GM23338 (cell line): ENCODE measurements at regions not wholly inside any gene's neighbourhood (a gene's known extent, or its start where the extent isn't known, plus 50 kb on each side); places are given as distances from the start of the nearest gene placed in this dataset.
"Not testable (repeated sequence)": the region's sequence is repeated elsewhere in the genome, so short reads cannot be mapped to it uniquely, and the experiment has no call there.

ENCODE experiments used
- ATAC-seq: fragments of 200-7000 bp; cut with Tn5 transposase; 3 replicates; pipeline ENCODE4 v1.9.1; 2020
- DNase-seq: peaks from one replicate; pipeline ENCODE4 v3.0.0-alpha.2; 2015; ENCODE audit warnings: low spot score
- H2AFZ ChIP-seq: fragments of 200-600 bp; sonication (generic); 2 replicates; pipeline ENCODE4 v1.8.0; 2016; ENCODE audit warnings: antibody characterized with exemption, mild to moderate bottlenecking, moderate library complexity
- H3F3A ChIP-seq: fragments of 200-600 bp; sonication (generic); replicated peaks from 2 replicates; pipeline ENCODE4 v1.8.0; 2017; ENCODE audit warnings: antibody characterized with exemption, mixed run types, low read depth
- H3K27ac ChIP-seq: fragments of 200-600 bp; sonication (generic); 2 replicates; pipeline ENCODE4 v1.6.1; 2016; ENCODE audit warnings: low read depth
- H3K27me3 ChIP-seq: fragments of 200-600 bp; sonication (generic); 2 replicates; pipeline ENCODE4 v1.8.0; 2016; ENCODE audit warnings: mild to moderate bottlenecking, mixed run types, moderate library complexity; ENCODE audit not compliant: insufficient read depth
- H3K36me3 ChIP-seq: fragments of 200-600 bp; sonication (generic); 2 replicates; pipeline ENCODE4 v1.8.0; 2016; ENCODE audit warnings: mild to moderate bottlenecking; ENCODE audit not compliant: insufficient read depth
- H3K4me1 ChIP-seq: fragments of 200-600 bp; sonication (generic); 2 replicates; pipeline ENCODE4 v1.8.0; 2016; ENCODE audit warnings: mild to moderate bottlenecking, moderate library complexity; ENCODE audit not compliant: insufficient read depth
- H3K4me2 ChIP-seq: fragments of 200-600 bp; sonication (generic); 2 replicates; pipeline ENCODE4 v1.7.1; 2017; ENCODE audit warnings: mixed run types
- H3K4me3 ChIP-seq: fragments of 200-600 bp; sonication (generic); 2 replicates; pipeline ENCODE4 v1.6.1; 2016; ENCODE audit warnings: mixed run types
- H3K79me2 ChIP-seq: fragments of 200-600 bp; sonication (generic); replicated peaks from 2 replicates; pipeline ENCODE4 v1.8.0; 2017; ENCODE audit warnings: mild to moderate bottlenecking; ENCODE audit not compliant: insufficient read depth
- H3K9me2 ChIP-seq: fragments of 200-600 bp; sonication (generic); 2 replicates; pipeline ENCODE4 v1.8.0; 2017; ENCODE audit not compliant: insufficient read depth
- H4K20me1 ChIP-seq: fragments of 200-600 bp; sonication (generic); replicated peaks from 2 replicates; pipeline ENCODE4 v1.8.0; 2017; ENCODE audit warnings: mild to moderate bottlenecking; ENCODE audit not compliant: insufficient read depth
- H3K27ac Mint-ChIP-seq: 2 replicates; pipeline ENCODE4 v1.8.0; 2020; ENCODE audit warnings: inconsistent platforms, mild to moderate bottlenecking, moderate library complexity, mixed read lengths
- H3K27me3 Mint-ChIP-seq: 3 replicates; pipeline ENCODE4 v1.8.0; 2022; ENCODE audit warnings: low read depth, mild to moderate bottlenecking, moderate library complexity, mixed read lengths, inconsistent platforms; ENCODE audit not compliant: insufficient read depth, poor library complexity
- H3K36me3 Mint-ChIP-seq: 3 replicates; pipeline ENCODE4 v1.8.0; 2021; ENCODE audit warnings: low read depth, mild to moderate bottlenecking, inconsistent platforms, moderate library complexity, mixed read lengths
- H3K4me1 Mint-ChIP-seq: 3 replicates; pipeline ENCODE4 v1.8.0; 2020; ENCODE audit warnings: mild to moderate bottlenecking, inconsistent platforms, mixed read lengths
- H3K4me3 Mint-ChIP-seq: 3 replicates; pipeline ENCODE4 v1.8.0; 2021; ENCODE audit warnings: moderate library complexity, mild to moderate bottlenecking, inconsistent platforms, mixed read lengths
- H3K9me3 Mint-ChIP-seq: 3 replicates; pipeline ENCODE4 v1.8.0; 2020; ENCODE audit warnings: moderate library complexity, mild to moderate bottlenecking, inconsistent platforms, mixed read lengths
- CREB1 ChIP-seq: fragments of 250-450 bp; sonication (Bioruptor Pico); IDR thresholded peaks from 2 replicates; pipeline ENCODE4 v1.5.0; 2020; ENCODE audit warnings: low read depth, mild to moderate bottlenecking, moderate library complexity
- CTCF ChIP-seq, 2 experiments: fragments of 200-600 bp in 1 of 2; sonication (generic) in 1 of 2; conservative IDR thresholded peaks; 2 replicates each; pipeline versions ENCODE4 v1.5.1 to v1.6.1; 2016 to 2017; ENCODE audit warnings: antibody characterized with exemption in 2 of 2, low read depth in 2 of 2, mild to moderate bottlenecking in 2 of 2, moderate library complexity in 1 of 2
- EZH2 ChIP-seq: fragments of 200-600 bp; sonication (generic); IDR thresholded peaks from one replicate; pipeline ENCODE4 v1.8.0; 2017; ENCODE audit warnings: antibody characterized with exemption, mild to moderate bottlenecking, low read depth; ENCODE audit not compliant: unreplicated experiment
- EZH2phosphoT487 ChIP-seq: fragments of 200-600 bp; sonication (generic); IDR thresholded peaks from one replicate; pipeline ENCODE4 v1.8.1; 2018; ENCODE audit warnings: antibody characterized with exemption; ENCODE audit not compliant: unreplicated experiment
- JUNB ChIP-seq: IDR thresholded peaks from one replicate; pipeline ENCODE4 v1.6.1; 2016; ENCODE audit warnings: antibody characterized with exemption; ENCODE audit not compliant: unreplicated experiment
- POLR2AphosphoS5 ChIP-seq: IDR thresholded peaks from 2 replicates; pipeline ENCODE4 v1.6.1; 2016; ENCODE audit warnings: antibody characterized with exemption, low read depth
- REST ChIP-seq: IDR thresholded peaks from one replicate; pipeline ENCODE4 v1.6.1; 2018; ENCODE audit warnings: antibody characterized with exemption; ENCODE audit not compliant: unreplicated experiment
- STAT1 ChIP-seq: IDR thresholded peaks from one replicate; pipeline ENCODE4 v1.6.1; 2016; ENCODE audit warnings: antibody characterized with exemption; ENCODE audit not compliant: unreplicated experiment
- ZNF331 ChIP-seq: fragments of 250-450 bp; sonication (Bioruptor Pico); IDR thresholded peaks from 2 replicates; pipeline ENCODE4 v1.5.0; 2020; ENCODE audit warnings: low read depth, mild to moderate bottlenecking, moderate library complexity

- no peaks in the 10 kb centered on the region for H3K27me3 ChIP-seq
- no peaks in the 10 kb centered on the region for H3K36me3 Mint-ChIP-seq
- H3K4me2 ChIP-seq, result no peak overlapping the region
- no peak overlapping the region for H2AFZ ChIP-seq
- H3K27ac ChIP-seq, result no peak overlapping the region
- no peaks in the 10 kb centered on the region for H3K9me3 Mint-ChIP-seq
- H3K4me3 Mint-ChIP-seq, result no peak overlapping the region
- no peak for ATAC-seq
- peaks cover 16% of the 10 kb centered on the region; the same call in 2 of the 3 replicates for H3K4me1 Mint-ChIP-seq
- no peaks in the 10 kb centered on the region for H3F3A ChIP-seq
- H3K36me3 ChIP-seq, result no peaks in the 10 kb centered on the region
- no peaks in the 10 kb centered on the region for H4K20me1 ChIP-seq
- H3K4me1 ChIP-seq, result peaks cover 18% of the 10 kb centered on the region
- no peaks in the 10 kb centered on the region for H3K79me2 ChIP-seq
- no peak for DNase-seq
- no peaks in the 10 kb centered on the region for H3K9me2 ChIP-seq
- no peak for TF ChIP-seq EZH2phosphoT487
- TF ChIP-seq STAT1, result no peak
- TF ChIP-seq JUNB, result no peak
- H3K27ac Mint-ChIP-seq, result no peak overlapping the region
- H3K4me3 ChIP-seq, result no peak overlapping the region
- no peaks in the 10 kb centered on the region for H3K27me3 Mint-ChIP-seq
Measured at GRCh38 chr13:21291840-21292239, 115.4 kb downstream of the MRPL57 start.

GRCh38 chr13:21296991-21297390 is 120.5 kb downstream of the MRPL57 start:
- Mint-ChIP-seq H3K27ac (peak overlapping the region; percentile 80; the same call in 1 of the 2 replicates), H3K4me3 (peak overlapping the region; percentile 96; the same call in 1 of the 3 replicates), H3K4me1 (peaks cover 31% of the 10 kb centered on the region; the same call in 2 of the 3 replicates)
- peaks cover 29% of the 10 kb centered on the region for H3K79me2 ChIP-seq
- H3K36me3 ChIP-seq, H3K9me3 Mint-ChIP-seq, H3F3A ChIP-seq, H3K27me3 Mint-ChIP-seq, H3K27me3 ChIP-seq, H3K36me3 Mint-ChIP-seq, H4K20me1 ChIP-seq, H3K9me2 ChIP-seq: not testable (repeated sequence)
- ATAC-seq, result peak; percentile 77
- peak overlapping the region; percentile 42; the same call in 1 of the 2 replicates for H3K4me2 ChIP-seq
- H3K4me3 ChIP-seq, result peak overlapping the region; percentile 77
- peak overlapping the region; percentile 85; the same call in 1 of the 2 replicates for H2AFZ ChIP-seq
- TF ChIP-seq CTCF (conservative IDR thresholded peaks at IDR 0.05; ENCODE audit: low read depth in 2 of 2), result peak; percentile 47 to 66
- peak; percentile 83 for DNase-seq
- H3K27ac ChIP-seq, result peak overlapping the region; percentile 92
- peaks cover 32% of the 10 kb centered on the region for H3K4me1 ChIP-seq

GRCh38 chr13:21297447-21297846 is 121.0 kb downstream of the MRPL57 start:
- Histone ChIP-seq H3K4me2 (peak overlapping the region; percentile 35; the same call in 1 of the 2 replicates), H3K36me3 (no peaks in the 10 kb centered on the region), H3K27me3 (no peaks in the 10 kb centered on the region), H3K9me2 (no peaks in the 10 kb centered on the region), H3K4me3 (peak overlapping the region; percentile 77), H3K27ac (peak overlapping the region; percentile 92), H3F3A (0 out of 2 replicates have a peak, but pooled peaks cover 7% of the 10 kb centered on the region), H2AFZ (peak overlapping the region; percentile 85; the same call in 1 of the 2 replicates), H4K20me1 (no peaks in the 10 kb centered on the region; the same call in 1 of the 2 replicates), H3K79me2 (peaks cover 29% of the 10 kb centered on the region), H3K4me1 (peaks cover 32% of the 10 kb centered on the region)
- Mint-ChIP-seq H3K4me3 (peak overlapping the region; percentile 96; the same call in 2 of the 3 replicates), H3K9me3 (no peaks in the 10 kb centered on the region), H3K27me3 (no peaks in the 10 kb centered on the region), H3K36me3 (no peaks in the 10 kb centered on the region), H3K27ac (peak overlapping the region; percentile 80), H3K4me1 (peaks cover 31% of the 10 kb centered on the region; the same call in 2 of the 3 replicates)
- ATAC-seq, result no peak
- no peak for DNase-seq
- TF ChIP-seq EZH2 (no peak), POLR2AphosphoS5 (no peak), EZH2phosphoT487 (no peak), JUNB (no peak), CREB1 (CRISPR knock-in tag) (no peak), ZNF331 (CRISPR knock-in tag) (no peak), REST (no peak)
